ENCODE measurements at regions not wholly inside any gene's neighbourhood (a gene's known extent, or its start where the extent isn't known, plus 50 kb on each side); places are given as distances from the start of the nearest gene placed in this dataset.

- no peak for TF ChIP-seq FOXP2 (optimal IDR thresholded peaks at IDR 0.05; ENCODE audit: control extremely low read depth, extremely low read length, insufficient read depth)
- no peak for TF ChIP-seq EZH2 (IDR thresholded peaks at IDR 0.05)
- TF ChIP-seq POLR2AphosphoS5 (IDR thresholded peaks at IDR 0.05; ENCODE audit: borderline replicate concordance, low read depth, low read length) = no peak
- H3K27ac ChIP-seq = no peak overlapping the region
- H3K9ac ChIP-seq (ENCODE audit: insufficient read length) = no peak overlapping the region
- no peak for DNase-seq (ENCODE audit: low read depth, low spot score)
- no peaks in the 10 kb centered on the region for H3K9me3 ChIP-seq (ENCODE audit: low read depth, low read length)
- H3K4me3 ChIP-seq = no peak overlapping the region
- no peaks in the 10 kb centered on the region for H3K36me3 ChIP-seq (ENCODE audit: insufficient read depth, low read length)
Observed at GRCh38 chr3:110918963-110919362, 152.7 kb upstream of the NECTIN3 start.

GRCh38 chr3:110925798-110926197 lies 145.8 kb upstream of the NECTIN3 start:
- no peak for DNase-seq (ENCODE audit: low read depth, low spot score)
- TF ChIP-seq POLR2AphosphoS5 (IDR thresholded peaks at IDR 0.05; ENCODE audit: borderline replicate concordance, low read depth, low read length) = no peak
- no peak for TF ChIP-seq EZH2 (IDR thresholded peaks at IDR 0.05)
- no peak for TF ChIP-seq FOXP2 (optimal IDR thresholded peaks at IDR 0.05; ENCODE audit: control extremely low read depth, extremely low read length, insufficient read depth)
- H3K4me3 ChIP-seq = no peak overlapping the region
- no peak overlapping the region for H3K27ac ChIP-seq
- no peaks in the 10 kb centered on the region for H3K9me3 ChIP-seq (ENCODE audit: low read depth, low read length)
- H3K9ac ChIP-seq (ENCODE audit: insufficient read length) = no peak overlapping the region
- H3K36me3 ChIP-seq (ENCODE audit: insufficient read depth, low read length) = no peaks in the 10 kb centered on the region

GRCh38 chr3:110928016-110928662 lies 143.5 kb upstream of the NECTIN3 start:
- no peak overlapping the region for H3K27ac ChIP-seq
- H3K36me3 ChIP-seq (ENCODE audit: insufficient read depth, low read length) = no peaks in the 10 kb centered on the region
- no peak for DNase-seq (ENCODE audit: low read depth, low spot score)
- H3K4me3 ChIP-seq = no peak overlapping the region
- H3K9me3 ChIP-seq (ENCODE audit: low read depth, low read length) = no peaks in the 10 kb centered on the region
- TF ChIP-seq EZH2 (IDR thresholded peaks at IDR 0.05) (no peak), FOXP2 (optimal IDR thresholded peaks at IDR 0.05; ENCODE audit: control extremely low read depth, extremely low read length, insufficient read depth) (no peak), POLR2AphosphoS5 (IDR thresholded peaks at IDR 0.05; ENCODE audit: borderline replicate concordance, low read depth, low read length) (no peak)
- no peak overlapping the region for H3K9ac ChIP-seq (ENCODE audit: insufficient read length)

GRCh38 chr3:110929816-110930215 lies 141.8 kb upstream of the NECTIN3 start:
- TF ChIP-seq FOXP2 (optimal IDR thresholded peaks at IDR 0.05; ENCODE audit: control extremely low read depth, extremely low read length, insufficient read depth) = no peak
- no peak for TF ChIP-seq POLR2AphosphoS5 (IDR thresholded peaks at IDR 0.05; ENCODE audit: borderline replicate concordance, low read depth, low read length)
- TF ChIP-seq EZH2 (IDR thresholded peaks at IDR 0.05) = no peak
- H3K27ac ChIP-seq = no peak overlapping the region
- no peak overlapping the region for H3K9ac ChIP-seq (ENCODE audit: insufficient read length)
- no peak overlapping the region for H3K4me3 ChIP-seq
- no peaks in the 10 kb centered on the region for H3K9me3 ChIP-seq (ENCODE audit: low read depth, low read length)
- no peaks in the 10 kb centered on the region for H3K36me3 ChIP-seq (ENCODE audit: insufficient read depth, low read length)
- no peak for DNase-seq (ENCODE audit: low read depth, low spot score)

- no peak for DNase-seq (ENCODE audit: low read depth, low spot score)
- no peak overlapping the region for H3K27ac ChIP-seq
- TF ChIP-seq POLR2AphosphoS5 (IDR thresholded peaks at IDR 0.05; ENCODE audit: borderline replicate concordance, low read depth, low read length) (no peak), FOXP2 (optimal IDR thresholded peaks at IDR 0.05; ENCODE audit: control extremely low read depth, extremely low read length, insufficient read depth) (no peak), EZH2 (IDR thresholded peaks at IDR 0.05) (no peak)
- H3K36me3 ChIP-seq (ENCODE audit: insufficient read depth, low read length) = no peaks in the 10 kb centered on the region
- H3K9me3 ChIP-seq (ENCODE audit: low read depth, low read length) = no peaks in the 10 kb centered on the region
- no peak overlapping the region for H3K4me3 ChIP-seq
- no peak overlapping the region for H3K9ac ChIP-seq (ENCODE audit: insufficient read length)
Observed at GRCh38 chr3:110932567-110932966, 139.0 kb upstream of the NECTIN3 start.

GRCh38 chr3:110933821-110934426 lies 137.7 kb upstream of the NECTIN3 start:
- Histone ChIP-seq H3K36me3 (ENCODE audit: insufficient read depth, low read length) (no peaks in the 10 kb centered on the region), H3K4me3 (no peak overlapping the region), H3K9me3 (ENCODE audit: low read depth, low read length) (no peaks in the 10 kb centered on the region), H3K27ac (no peak overlapping the region), H3K9ac (ENCODE audit: insufficient read length) (no peak overlapping the region)
- no peak for TF ChIP-seq FOXP2 (optimal IDR thresholded peaks at IDR 0.05; ENCODE audit: control extremely low read depth, extremely low read length, insufficient read depth)
- no peak for TF ChIP-seq EZH2 (IDR thresholded peaks at IDR 0.05)
- TF ChIP-seq POLR2AphosphoS5 (IDR thresholded peaks at IDR 0.05; ENCODE audit: borderline replicate concordance, low read depth, low read length) = no peak
- DNase-seq (ENCODE audit: low read depth, low spot score) = no peak

- no peaks in the 10 kb centered on the region for H3K9me3 ChIP-seq (ENCODE audit: low read depth, low read length)
- TF ChIP-seq EZH2 (IDR thresholded peaks at IDR 0.05) = no peak
- no peak for TF ChIP-seq FOXP2 (optimal IDR thresholded peaks at IDR 0.05; ENCODE audit: control extremely low read depth, extremely low read length, insufficient read depth)
- no peak for TF ChIP-seq POLR2AphosphoS5 (IDR thresholded peaks at IDR 0.05; ENCODE audit: borderline replicate concordance, low read depth, low read length)
- no peak overlapping the region for H3K4me3 ChIP-seq
- no peak overlapping the region for H3K27ac ChIP-seq
- no peak overlapping the region for H3K9ac ChIP-seq (ENCODE audit: insufficient read length)
- H3K36me3 ChIP-seq (ENCODE audit: insufficient read depth, low read length) = no peaks in the 10 kb centered on the region
- DNase-seq (ENCODE audit: low read depth, low spot score) = no peak
Observed at GRCh38 chr3:110938629-110939028, 133.0 kb upstream of the NECTIN3 start.

GRCh38 chr3:110940055-110940454 lies 131.6 kb upstream of the NECTIN3 start:
- H3K9me3 ChIP-seq (ENCODE audit: low read depth, low read length) = no peaks in the 10 kb centered on the region
- no peaks in the 10 kb centered on the region for H3K36me3 ChIP-seq (ENCODE audit: insufficient read depth, low read length)
- TF ChIP-seq POLR2AphosphoS5 (IDR thresholded peaks at IDR 0.05; ENCODE audit: borderline replicate concordance, low read depth, low read length) (no peak), EZH2 (IDR thresholded peaks at IDR 0.05) (no peak), FOXP2 (optimal IDR thresholded peaks at IDR 0.05; ENCODE audit: control extremely low read depth, extremely low read length, insufficient read depth) (no peak)
- H3K9ac ChIP-seq (ENCODE audit: insufficient read length) = no peak overlapping the region
- no peak overlapping the region for H3K4me3 ChIP-seq
- DNase-seq (ENCODE audit: low read depth, low spot score) = no peak
- H3K27ac ChIP-seq = no peak overlapping the region

All from SK-N-MC (cell line).